ENCODE measurements at regions not wholly inside any gene's neighbourhood (a gene's known extent, or its start where the extent isn't known, plus 50 kb on each side); places are given as distances from the start of the nearest gene placed in this dataset.

GRCh38 chr2:173589604-173590275 is 235.1 kb downstream of the CDCA7 start:
- H3K9me3 ChIP-seq (ENCODE audit: control insufficient read depth, low read depth, low read length) = peaks cover 13% of the 10 kb centered on the region
- no peak overlapping the region for H2AFZ ChIP-seq (ENCODE audit: low read length)
- DNase-seq = no peak
- no peak overlapping the region for H3K27ac ChIP-seq (ENCODE audit: insufficient read length, low read depth, low read length)
- no peaks in the 10 kb centered on the region for H3K27me3 ChIP-seq (ENCODE audit: insufficient read depth, low read length)
- no peak overlapping the region for H4K5ac ChIP-seq (ENCODE audit: insufficient read length, low read depth, low read length)
- no peak overlapping the region for H2BK15ac ChIP-seq (ENCODE audit: low read depth, low read length)
- peaks cover 1% of the 10 kb centered on the region; the same call in 1 of the 2 replicates for H3K27me3 Mint-ChIP-seq (ENCODE audit: low read depth)
- H3K36me3 Mint-ChIP-seq (ENCODE audit: insufficient read depth in 1 of 3, low read depth in 3 of 3) = peaks cover 14 to 25% (median 23%) of the 10 kb centered on the region in 3 experiments
- H2BK5ac ChIP-seq (ENCODE audit: insufficient read length, low read length) = no peak overlapping the region
- H3K4me1 ChIP-seq (ENCODE audit: insufficient read depth, low read length) = no peaks in the 10 kb centered on the region
- H4K91ac ChIP-seq (ENCODE audit: insufficient read length, low read depth, low read length) = no peak overlapping the region
- no peak overlapping the region for H3T11ph ChIP-seq (ENCODE audit: low read length)
- H3K9me3 Mint-ChIP-seq = peaks cover 23 to 30% of the 10 kb centered on the region in 2 experiments
- no peak overlapping the region for H3K18ac ChIP-seq (ENCODE audit: insufficient read length, low read depth, low read length)
- no peaks in the 10 kb centered on the region for H3K79me2 ChIP-seq (ENCODE audit: insufficient read depth, low read length)
- H2AK5ac ChIP-seq (ENCODE audit: insufficient read length, low read length) = no peak overlapping the region
- no peaks in the 10 kb centered on the region for H3K23me2 ChIP-seq (ENCODE audit: insufficient read length, low read depth, low read length, poor library complexity, severe bottlenecking)
- no CpG with 5 or more reads among the region's 3 CpGs for WGBS (ENCODE audit: extremely low coverage, insufficient read length, low lambda C conversion rate)
- no peak overlapping the region for H4K8ac ChIP-seq (replicated peaks; ENCODE audit: insufficient read length, low read depth, low read length)
- no peak overlapping the region for H2BK12ac ChIP-seq (ENCODE audit: insufficient read length, low read depth, low read length)
- TF ChIP-seq CTCF (conservative IDR thresholded peaks at IDR 0.05) = no peak
- H3K4me1 Mint-ChIP-seq = peaks cover 9 to 17% of the 10 kb centered on the region in 2 experiments; a peak in 3 of 4 replicates
- H3K4me3 Mint-ChIP-seq = no peak overlapping the region
- no peak overlapping the region for H3K9ac ChIP-seq (ENCODE audit: extremely low read depth, insufficient read length, low read length)
- no peak overlapping the region for H3K14ac ChIP-seq (ENCODE audit: insufficient read depth, low read length)
- H2BK20ac ChIP-seq (ENCODE audit: low read depth, low read length, poor library complexity, severe bottlenecking) = no peak overlapping the region
- H3K23ac ChIP-seq (ENCODE audit: insufficient read length, low read depth, low read length) = no peak overlapping the region
- no peak overlapping the region for H3K56ac ChIP-seq (ENCODE audit: insufficient read length, low read depth, low read length)
- H3K79me1 ChIP-seq (ENCODE audit: insufficient read depth, low read depth, low read length, poor library complexity, severe bottlenecking) = no peaks in the 10 kb centered on the region
- no peaks in the 10 kb centered on the region for H4K20me1 ChIP-seq (ENCODE audit: control insufficient read depth, insufficient read depth, insufficient read length)
- H2BK120ac ChIP-seq (ENCODE audit: low read depth, low read length, poor library complexity, severe bottlenecking) = no peak overlapping the region
- no peak overlapping the region for H3K4ac ChIP-seq (ENCODE audit: low read depth, low read length)
- no peak overlapping the region for H3K4me2 ChIP-seq (ENCODE audit: insufficient read depth, insufficient read length, low read length)
- peak overlapping the region in 1 of 3 experiments; percentile 61; a peak in 1 of 7 replicates for H3K27ac Mint-ChIP-seq
